Cardiac muscle cell (in vitro differentiated cells and primary cell): ENCODE measurements at regions not wholly inside any gene's neighbourhood (a gene's known extent, or its start where the extent isn't known, plus 50 kb on each side); places are given as distances from the start of the nearest gene placed in this dataset.

Source experiments
- DNase-seq, 2 donors: peaks; one replicate each; pipeline versions ENCODE4 v3.0.0 to v3.0.0-alpha.2; 2010 to 2017; ENCODE audit warnings: low read depth in 1 of 2, low spot score in 1 of 2
- H3K27ac ChIP-seq: fragments of 200-600 bp; sonication (generic); 2 replicates; pipeline ENCODE4 v1.5.1; 2016
- H3K27me3 ChIP-seq: fragments of 200-600 bp; sonication (generic); 2 replicates; pipeline ENCODE4 v1.6.0; 2016; ENCODE audit warnings: control low read depth
- H3K36me3 ChIP-seq: fragments of 200-600 bp; sonication (generic); 2 replicates; pipeline ENCODE4 v1.5.1; 2016; ENCODE audit warnings: control low read depth
- H3K4me1 ChIP-seq: fragments of 200-600 bp; sonication (generic); 2 replicates; pipeline ENCODE4 v1.8.1; 2017; ENCODE audit warnings: low read depth, mild to moderate bottlenecking, mixed run types
- H3K4me3 ChIP-seq: fragments of 200-600 bp; sonication (generic); 2 replicates; pipeline ENCODE4 v1.5.1; 2016; ENCODE audit warnings: mild to moderate bottlenecking
- H3K9me3 ChIP-seq: fragments of 200-600 bp; sonication (generic); 2 replicates; pipeline ENCODE4 v1.5.1; 2017; ENCODE audit warnings: low read depth, mild to moderate bottlenecking, control low read depth
- CTCF ChIP-seq: IDR thresholded peaks from 2 replicates; pipeline ENCODE4 v1.5.1; 2012; ENCODE audit warnings: low read depth, mild to moderate bottlenecking, low read length

DNA sequence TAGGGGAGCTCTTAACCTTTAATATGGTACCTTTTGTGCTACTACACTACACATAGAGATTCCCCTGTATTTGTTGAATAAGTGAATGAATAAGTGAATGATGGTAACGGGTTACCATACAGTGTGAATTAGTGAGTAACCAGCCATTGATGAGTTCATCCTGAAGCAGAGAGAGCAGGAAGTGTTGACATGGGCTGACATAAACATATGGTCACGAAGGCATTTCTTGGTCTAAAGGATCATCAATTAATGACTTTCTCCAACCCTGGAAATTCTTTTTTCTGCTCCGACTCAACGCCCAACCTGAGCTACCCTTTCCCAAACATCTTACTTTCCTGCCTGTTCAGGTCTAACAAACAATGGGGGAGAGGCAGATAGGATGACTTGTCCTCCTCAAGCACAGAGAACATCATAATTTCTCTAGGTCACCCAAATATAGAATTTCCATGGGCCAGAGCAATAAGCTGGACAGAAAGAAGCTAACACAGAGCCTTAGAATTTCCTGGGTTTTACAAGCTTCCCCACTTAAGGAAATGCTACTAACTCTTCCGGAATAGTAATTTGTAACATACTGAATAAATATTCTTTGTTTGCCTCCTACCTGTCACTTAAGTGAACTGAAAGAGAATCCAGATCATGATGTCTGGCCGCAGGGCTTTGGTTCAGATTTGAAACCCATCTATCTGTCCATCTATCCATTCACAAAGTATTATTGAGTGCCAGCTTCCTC is 114.7 kb upstream of the NGF start:
- H3K36me3 ChIP-seq = no peaks in the 10 kb centered on the region
- H3K4me3 ChIP-seq = no peak overlapping the region
- H3K27ac ChIP-seq = no peak overlapping the region
- no peak for TF ChIP-seq CTCF
- no peaks in the 10 kb centered on the region for H3K9me3 ChIP-seq
- peaks cover 12% of the 10 kb centered on the region for H3K4me1 ChIP-seq
- no peak for DNase-seq
- no peaks in the 10 kb centered on the region for H3K27me3 ChIP-seq

- peak in 1 of 2 donors; percentile 54 for DNase-seq
- no peak overlapping the region for H3K4me3 ChIP-seq
- H3K27ac ChIP-seq = no peak overlapping the region
- H3K4me1 ChIP-seq = peaks cover 9% of the 10 kb centered on the region
- no peak for TF ChIP-seq CTCF
- H3K36me3 ChIP-seq = no peaks in the 10 kb centered on the region
- H3K27me3 ChIP-seq = no peaks in the 10 kb centered on the region
- H3K9me3 ChIP-seq = no peaks in the 10 kb centered on the region
Observed at GRCh38 chr1:115450501-115451040, 112.5 kb upstream of the NGF start.

GRCh38 chr1:115448282-115449044 is 110.4 kb upstream of the NGF start:
- DNase-seq = no peak
- H3K4me3 ChIP-seq = no peak overlapping the region

DNA sequence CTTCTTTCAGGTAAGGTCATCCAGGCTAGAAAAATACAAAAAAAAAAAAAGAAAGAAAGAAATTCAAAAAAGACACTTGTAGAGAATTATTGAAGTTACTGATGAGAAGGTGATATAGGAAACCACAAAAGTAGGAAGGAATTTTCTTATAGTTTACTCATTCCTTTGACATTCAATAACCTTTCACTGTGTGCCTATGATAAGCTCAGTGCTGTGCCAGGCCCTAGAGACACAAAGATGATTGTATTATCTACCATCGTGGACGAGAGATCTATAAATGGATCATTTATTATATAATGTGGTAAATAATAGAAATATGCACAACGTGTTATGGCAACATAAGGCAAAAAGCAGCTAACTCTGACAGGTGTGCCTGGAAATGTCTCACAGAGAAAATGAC is 109.6 kb upstream of the NGF start:
- no peak for TF ChIP-seq CTCF
- Histone ChIP-seq H3K9me3 (no peaks in the 10 kb centered on the region), H3K27ac (no peak overlapping the region), H3K4me3 (no peak overlapping the region), H3K36me3 (no peaks in the 10 kb centered on the region), H3K4me1 (peaks cover 9% of the 10 kb centered on the region), H3K27me3 (no peaks in the 10 kb centered on the region)
- DNase-seq = no peak

More at GRCh38 chr1:115448282-115449044, 110.4 kb upstream of the NGF start:
- H3K9me3 ChIP-seq = no peaks in the 10 kb centered on the region
- H3K27ac ChIP-seq = no peak overlapping the region
- H3K36me3 ChIP-seq = no peaks in the 10 kb centered on the region
- H3K27me3 ChIP-seq = no peaks in the 10 kb centered on the region
- H3K4me1 ChIP-seq = peaks cover 9% of the 10 kb centered on the region
- TF ChIP-seq CTCF = no peak

DNA sequence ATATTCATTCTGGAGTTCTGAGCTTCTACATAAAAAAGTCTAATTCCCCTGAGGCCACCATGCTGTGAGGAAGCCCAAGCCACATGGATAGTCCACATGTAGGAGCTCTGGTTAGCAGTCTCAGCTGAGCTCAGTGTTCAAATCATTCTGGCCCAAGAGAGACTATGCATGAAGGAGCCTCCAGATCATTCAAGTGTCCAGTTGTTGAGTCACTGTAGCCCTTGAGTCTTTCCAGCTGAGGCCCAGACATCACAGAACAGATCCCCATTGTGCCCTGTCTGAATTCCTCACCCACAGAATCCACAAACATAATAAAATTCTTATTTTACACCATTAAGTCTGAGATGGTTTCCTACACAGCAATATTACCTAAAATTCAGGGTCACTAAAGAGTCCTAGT is 107.0 kb upstream of the NGF start:
- H3K4me3 ChIP-seq = no peak overlapping the region
- no peak for TF ChIP-seq CTCF
- no peaks in the 10 kb centered on the region for H3K27me3 ChIP-seq
- H3K4me1 ChIP-seq = peaks cover 9% of the 10 kb centered on the region
- no peaks in the 10 kb centered on the region for H3K9me3 ChIP-seq
- no peaks in the 10 kb centered on the region for H3K36me3 ChIP-seq
- no peak overlapping the region for H3K27ac ChIP-seq
- no peak for DNase-seq
